ENCODE measurements at regions not wholly inside any gene's neighbourhood (a gene's known extent, or its start where the extent isn't known, plus 50 kb on each side); places are given as distances from the start of the nearest gene placed in this dataset.

- no peak for TF ChIP-seq EZH2 (IDR thresholded peaks at IDR 0.05; ENCODE audit: low read length)
- no peak for TF ChIP-seq CTCF (optimal IDR thresholded peaks at IDR 0.05 in 1 of 3, IDR thresholded peaks at IDR 0.05 in 1 of 3, conservative IDR thresholded peaks at IDR 0.05 in 1 of 3; ENCODE audit: extremely low read depth in 1 of 3, insufficient read depth in 2 of 3, low read length in 3 of 3)
- Histone ChIP-seq H3K4me3 (ENCODE audit: control insufficient read depth in 2 of 3, extremely low read depth in 1 of 3, insufficient read depth in 2 of 3, low read depth in 1 of 3, low read length in 3 of 3) (no peak overlapping the region), H3K27ac (ENCODE audit: control insufficient read depth, insufficient read depth, low read length) (no peak overlapping the region), H2AFZ (ENCODE audit: control insufficient read depth, low read length) (no peak overlapping the region), H4K20me1 (ENCODE audit: control insufficient read depth, extremely low read depth, insufficient read depth, low read length) (no peaks in the 10 kb centered on the region), H3K9me3 (ENCODE audit: control insufficient read depth, low read depth, low read length) (no peaks in the 10 kb centered on the region), H3K9ac (ENCODE audit: control insufficient read depth, extremely low read depth, insufficient read depth, low read length) (no peak overlapping the region), H3K79me2 (ENCODE audit: control insufficient read depth, insufficient read depth, low read length) (no peaks in the 10 kb centered on the region), H3K36me3 (ENCODE audit: control insufficient read depth in 2 of 2, extremely low read depth in 1 of 2, insufficient read depth in 2 of 2, low read length in 2 of 2) (no peaks in the 10 kb centered on the region), H3K4me1 (ENCODE audit: control insufficient read depth, extremely low read depth, insufficient read depth, low read length) (no peaks in the 10 kb centered on the region), H3K4me2 (ENCODE audit: control insufficient read depth, extremely low read depth, insufficient read depth, low read depth, low read length) (no peak overlapping the region), H3K9me1 (ENCODE audit: control insufficient read depth, extremely low read depth, insufficient read depth, low read length) (no peaks in the 10 kb centered on the region), H3K27me3 (ENCODE audit: control insufficient read depth, extremely low read depth, insufficient read depth, low read length) (no peaks in the 10 kb centered on the region)
- dilution Hi-C loops (cut with MboI; ENCODE audit: extremely low pct_ligation_motif_present, low sequenced_read_pairs) = no loop called here
- FAIRE-seq (no peak), DNase-seq (ENCODE audit: low read depth, low spot score) (no peak)
Measured at GRCh38 chr10:9275861-9276260, 1221.4 kb downstream of the GATA3 start.

GRCh38 chr10:9285690-9286089 lies 1231.2 kb downstream of the GATA3 start:
- Histone ChIP-seq H3K27me3 (ENCODE audit: control insufficient read depth, extremely low read depth, insufficient read depth, low read length) (no peaks in the 10 kb centered on the region), H3K9me1 (ENCODE audit: control insufficient read depth, extremely low read depth, insufficient read depth, low read length) (no peaks in the 10 kb centered on the region), H3K9me3 (ENCODE audit: control insufficient read depth, low read depth, low read length) (no peaks in the 10 kb centered on the region), H3K9ac (ENCODE audit: control insufficient read depth, extremely low read depth, insufficient read depth, low read length) (no peak overlapping the region), H3K27ac (ENCODE audit: control insufficient read depth, insufficient read depth, low read length) (no peak overlapping the region), H3K4me2 (ENCODE audit: control insufficient read depth, extremely low read depth, insufficient read depth, low read depth, low read length) (no peak overlapping the region), H4K20me1 (ENCODE audit: control insufficient read depth, extremely low read depth, insufficient read depth, low read length) (no peaks in the 10 kb centered on the region), H3K4me3 (ENCODE audit: control insufficient read depth in 2 of 3, extremely low read depth in 1 of 3, insufficient read depth in 2 of 3, low read depth in 1 of 3, low read length in 3 of 3) (no peak overlapping the region), H2AFZ (ENCODE audit: control insufficient read depth, low read length) (no peak overlapping the region), H3K79me2 (ENCODE audit: control insufficient read depth, insufficient read depth, low read length) (no peaks in the 10 kb centered on the region), H3K36me3 (ENCODE audit: control insufficient read depth in 2 of 2, extremely low read depth in 1 of 2, insufficient read depth in 2 of 2, low read length in 2 of 2) (no peaks in the 10 kb centered on the region), H3K4me1 (ENCODE audit: control insufficient read depth, extremely low read depth, insufficient read depth, low read length) (no peaks in the 10 kb centered on the region)
- FAIRE-seq = no peak
- dilution Hi-C loops (cut with MboI; ENCODE audit: extremely low pct_ligation_motif_present, low sequenced_read_pairs) = no loop called here
- no peak for DNase-seq (ENCODE audit: low read depth, low spot score)
- TF ChIP-seq EZH2 (IDR thresholded peaks at IDR 0.05; ENCODE audit: low read length) (no peak), CTCF (optimal IDR thresholded peaks at IDR 0.05 in 1 of 3, IDR thresholded peaks at IDR 0.05 in 1 of 3, conservative IDR thresholded peaks at IDR 0.05 in 1 of 3; ENCODE audit: extremely low read depth in 1 of 3, insufficient read depth in 2 of 3, low read length in 3 of 3) (no peak)
